HG03060 (cell line): ENCODE measurements at regions not wholly inside any gene's neighbourhood (a gene's known extent, or its start where the extent isn't known, plus 50 kb on each side); places are given as distances from the start of the nearest gene placed in this dataset.
"Not testable (repeated sequence)": the region's sequence is repeated elsewhere in the genome, so short reads cannot be mapped to it uniquely, and the experiment has no call there.

Source experiments
- ATAC-seq: cut with Tn5 transposase; IDR thresholded peaks from one replicate; pipeline ENCODE4 v1.9.1; 2021; ENCODE audit warnings: low read depth, moderate number of reproducible peaks; ENCODE audit not compliant: unreplicated experiment

DNA sequence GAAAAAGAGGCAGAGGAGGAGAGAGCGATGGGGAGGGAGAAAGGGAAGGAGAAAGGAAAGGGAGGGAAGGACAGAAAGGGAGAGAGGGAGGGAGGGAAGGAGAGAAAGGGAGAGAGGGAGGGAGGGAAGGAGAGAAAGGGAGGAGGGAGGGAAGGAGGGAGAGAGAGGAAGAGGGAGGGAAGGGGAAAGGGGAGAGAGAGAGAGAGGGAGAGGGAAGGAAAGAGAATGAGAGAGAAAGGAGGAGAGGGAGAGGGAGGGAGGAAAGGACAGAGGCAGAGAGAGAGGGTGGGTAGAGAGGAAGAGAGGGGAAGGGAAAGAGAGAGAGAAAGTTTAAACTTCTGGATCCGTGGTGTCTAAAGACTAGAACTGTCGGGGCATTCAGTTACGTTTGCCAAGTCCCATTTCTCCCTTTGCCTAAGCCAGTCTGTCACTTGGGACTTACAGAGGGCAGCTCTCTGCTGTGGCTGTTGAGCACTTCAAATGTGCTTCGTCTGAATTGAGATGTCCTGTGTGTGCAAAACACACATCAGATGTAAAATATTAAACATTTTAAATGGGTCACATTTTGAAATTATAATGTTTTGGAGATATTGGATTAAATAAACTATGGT is 62.6 kb downstream of the PLXNA1 start:
- no peak for ATAC-seq

DNA sequence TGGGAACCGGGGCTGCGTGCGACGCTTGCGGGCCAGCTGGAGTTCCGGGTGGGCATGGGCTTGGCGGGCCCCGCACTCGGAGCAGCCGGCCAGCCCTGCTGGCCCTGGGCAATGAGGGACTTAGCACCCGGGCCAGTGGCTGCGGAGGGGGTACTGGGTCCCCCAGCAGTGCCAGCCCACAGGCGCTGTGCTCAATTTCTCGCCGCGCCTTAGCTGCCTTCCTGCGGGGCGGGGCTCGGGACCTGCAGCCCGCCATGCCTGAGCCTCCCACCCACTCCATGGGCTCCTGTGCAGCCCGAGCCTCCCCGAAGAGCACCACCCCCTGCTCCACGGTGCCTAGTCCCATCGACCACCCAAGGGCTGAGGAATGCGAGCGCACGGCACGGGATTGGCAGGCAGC is 63.8 kb downstream of the PLXNA1 start:
- not testable (repeated sequence) for ATAC-seq

- ATAC-seq: no peak
These were observed 66.5 kb downstream of the PLXNA1 start for GRCh38 chr3:127049393-127049792.

DNA sequence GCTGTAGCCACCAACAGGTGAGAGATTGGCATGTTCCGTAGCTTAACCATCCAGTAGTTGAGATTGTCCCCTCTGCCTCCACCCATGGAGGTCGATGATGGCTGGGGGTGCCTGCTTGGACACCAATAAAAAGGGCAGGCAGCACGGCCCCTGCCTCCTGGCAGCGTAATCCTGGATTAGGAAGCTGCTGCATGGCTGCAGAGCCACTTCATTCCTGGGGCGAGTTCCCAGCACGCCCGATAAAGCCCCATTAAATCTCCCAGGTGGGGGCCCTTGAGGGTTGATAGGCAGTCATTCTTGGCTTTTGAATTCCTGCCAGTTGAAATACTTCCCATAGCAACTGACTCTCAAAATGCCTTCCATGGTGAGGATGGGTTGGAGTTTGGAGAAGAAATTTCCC is 67.8 kb downstream of the PLXNA1 start:
- ATAC-seq: no peak

- ATAC-seq: no peak
These were observed 69.2 kb downstream of the PLXNA1 start for GRCh38 chr3:127052121-127052561.

DNA sequence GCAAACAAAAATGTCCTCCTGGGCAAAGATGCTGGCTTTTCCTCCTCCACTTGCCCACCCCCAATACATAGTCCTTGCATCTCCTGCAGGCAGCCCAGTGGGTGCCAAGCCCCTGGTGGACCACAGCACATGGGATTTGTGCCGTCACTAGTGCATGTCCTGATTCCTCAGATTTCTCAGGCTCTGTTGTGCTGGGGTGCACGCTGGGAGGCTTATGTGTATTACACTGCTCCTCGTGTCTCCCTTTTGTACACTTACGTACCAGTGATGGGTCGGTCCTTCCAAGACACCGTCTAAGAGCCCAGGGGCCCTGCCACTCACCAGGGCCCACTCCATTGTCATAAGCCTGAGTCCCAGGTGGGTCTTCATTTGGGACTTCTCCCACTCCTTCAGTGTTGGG is 70.1 kb downstream of the PLXNA1 start:
- no peak for ATAC-seq

- no peak for ATAC-seq
These were observed 70.5 kb downstream of the PLXNA1 start for GRCh38 chr3:127053450-127053849.

DNA sequence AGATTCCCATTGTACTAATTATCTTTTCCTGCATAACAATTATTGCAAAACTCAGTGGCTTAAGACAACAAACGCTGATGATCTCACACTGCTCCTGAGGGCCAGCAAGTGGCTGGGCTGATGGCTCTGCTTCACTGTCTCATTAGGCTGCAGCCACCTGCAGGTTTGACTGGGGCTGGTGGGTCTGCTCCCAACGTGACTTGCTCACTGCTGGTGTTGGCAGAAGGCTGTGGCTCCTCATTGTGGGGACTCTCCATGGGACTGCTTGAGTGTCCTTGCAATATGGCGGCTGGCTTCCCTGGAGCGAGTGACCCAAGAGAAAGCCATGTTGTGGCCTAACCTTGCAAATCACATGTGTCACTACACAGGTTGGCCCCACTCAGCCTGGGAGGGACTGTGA is 71.1 kb downstream of the PLXNA1 start:
- ATAC-seq: no peak

DNA sequence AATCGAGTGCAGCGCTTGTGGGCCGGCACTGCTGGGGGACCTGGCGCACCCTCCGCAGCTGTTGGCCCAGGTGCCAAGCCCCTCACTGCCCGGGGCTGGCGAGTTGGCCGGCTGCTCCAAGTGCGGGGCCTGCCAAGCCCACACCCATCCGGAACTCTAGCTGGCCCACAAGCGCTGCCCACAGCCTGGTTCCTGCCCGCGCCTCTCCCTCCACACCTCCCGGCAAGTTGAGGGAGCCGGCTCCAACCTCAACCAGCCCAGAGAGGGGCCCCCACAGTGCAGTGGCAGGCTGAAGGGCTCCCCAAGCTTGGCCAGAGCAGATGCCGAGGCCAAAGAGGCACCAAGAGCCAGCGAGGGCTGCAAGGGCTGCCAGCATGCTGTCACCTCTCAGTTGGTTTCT is 73.4 kb downstream of the PLXNA1 start:
- ATAC-seq: no peak

DNA sequence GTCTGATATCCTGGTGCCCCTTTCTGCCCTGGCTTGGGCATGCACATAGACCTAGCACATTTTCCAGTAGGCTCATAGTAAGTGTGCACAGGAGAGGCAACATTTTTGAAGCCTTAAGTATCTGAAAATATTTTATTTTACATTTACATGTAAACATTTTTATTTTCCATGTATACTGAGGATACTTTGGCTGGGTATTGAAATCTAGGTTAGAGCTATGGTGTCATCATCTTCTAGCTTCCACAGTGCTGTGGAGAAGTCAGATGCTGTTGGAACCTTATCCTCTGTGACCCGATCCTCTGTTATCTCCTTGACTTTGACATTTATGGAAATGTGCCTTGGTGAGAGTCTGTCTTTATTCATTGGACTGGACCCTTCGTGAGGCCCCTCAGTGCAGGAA is 74.1 kb downstream of the PLXNA1 start:
- no peak for ATAC-seq

DNA sequence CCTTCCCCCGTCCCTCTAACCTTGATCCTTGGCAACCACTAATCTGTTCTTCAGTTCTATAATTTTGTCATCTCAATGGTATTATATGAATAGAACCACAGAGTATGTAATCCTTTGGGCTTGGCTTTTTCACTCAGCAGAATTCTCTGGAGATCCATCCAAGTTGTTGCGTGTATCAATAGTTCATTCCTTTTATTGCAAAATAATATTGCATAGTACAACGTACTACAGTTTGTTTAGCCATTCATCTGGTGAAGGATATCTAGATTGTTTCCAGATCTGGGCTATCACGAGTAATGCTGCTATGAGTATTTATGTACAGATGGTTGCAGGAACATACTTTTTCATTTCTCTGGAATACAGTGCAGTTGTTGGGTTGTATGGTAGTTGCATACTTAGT is 76.2 kb downstream of the PLXNA1 start:
- ATAC-seq: no peak

GRCh38 chr3:127061641-127062040 is 78.7 kb downstream of the PLXNA1 start:
- no peak for ATAC-seq

DNA sequence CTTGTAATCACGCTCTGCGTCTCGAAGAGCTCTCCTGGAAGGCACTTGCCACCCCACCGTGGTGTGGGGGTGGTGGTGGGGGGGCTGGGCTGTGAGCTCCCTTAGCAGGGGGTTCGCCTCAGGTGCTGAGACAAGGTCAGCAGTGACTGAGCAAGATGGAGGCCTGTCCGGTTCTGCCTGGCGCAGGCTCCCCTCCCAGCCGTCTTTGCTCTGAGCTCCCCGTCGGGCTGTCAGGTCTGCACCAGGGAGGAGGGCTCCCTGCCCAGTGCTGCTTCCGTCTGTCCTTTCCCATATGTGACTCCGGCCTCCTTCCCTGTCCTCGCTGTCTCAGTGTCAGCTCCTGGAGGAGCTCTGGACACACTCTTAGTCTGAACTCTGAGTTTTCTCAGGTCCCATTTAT is 80.0 kb downstream of the PLXNA1 start:
- no peak for ATAC-seq

- ATAC-seq: no peak
These were observed 81.0 kb downstream of the PLXNA1 start for GRCh38 chr3:127063916-127064315.

GRCh38 chr3:127064391-127065137 is 81.6 kb downstream of the PLXNA1 start:
- ATAC-seq: no peak

DNA sequence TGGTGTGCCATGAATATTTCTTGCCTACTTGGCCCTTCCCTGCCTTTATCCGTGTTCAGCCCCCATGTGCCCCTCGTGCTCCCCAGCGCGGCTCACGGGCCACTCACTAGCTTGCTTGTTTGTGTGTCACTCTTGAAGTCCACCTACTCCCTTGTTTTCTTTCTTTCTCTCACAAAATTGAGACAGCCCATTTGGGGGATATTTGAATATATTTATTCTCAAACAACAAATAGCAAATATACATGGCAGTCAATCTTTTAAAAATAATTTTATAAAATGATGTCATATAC is 82.2 kb downstream of the PLXNA1 start:
- ATAC-seq: no peak

DNA sequence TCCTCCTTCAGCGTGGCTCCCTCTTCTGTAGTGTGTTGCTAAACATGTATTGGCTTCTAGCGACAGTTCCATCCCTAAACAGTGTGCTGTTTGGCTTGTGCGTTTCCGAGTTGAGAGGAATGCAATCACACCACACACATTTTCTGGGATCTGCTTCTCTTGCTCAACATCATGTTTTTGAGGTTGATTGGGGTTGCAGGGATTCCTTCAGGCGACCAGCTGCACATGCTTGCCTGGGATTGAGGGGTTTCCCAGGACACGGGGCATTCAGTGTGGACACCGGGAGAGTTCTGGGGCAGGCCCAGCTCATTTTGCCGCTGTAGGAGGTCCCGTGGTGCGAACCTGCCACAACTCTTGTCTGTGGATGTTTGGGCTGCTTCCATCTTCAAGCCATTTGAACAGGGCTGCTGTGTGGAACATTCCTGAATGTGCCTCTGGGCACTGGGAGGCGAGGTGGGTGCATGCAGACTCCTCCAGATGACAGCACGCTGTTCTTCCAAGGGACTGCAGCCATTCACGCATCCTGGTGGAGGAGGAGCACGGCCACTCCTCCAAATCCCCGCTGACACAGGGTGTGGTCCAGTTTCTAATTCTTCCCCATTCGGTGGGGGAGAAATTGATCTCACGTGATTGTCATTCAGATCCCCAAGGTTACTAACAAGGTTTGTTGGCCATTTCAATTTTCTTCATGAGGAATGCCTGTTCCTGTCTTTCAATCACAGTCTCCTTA is 82.8 kb downstream of the PLXNA1 start:
- no peak for ATAC-seq

- no peak for ATAC-seq
These were observed 83.7 kb downstream of the PLXNA1 start for GRCh38 chr3:127066635-127067034.

- no peak for ATAC-seq
These were observed 84.4 kb downstream of the PLXNA1 start for GRCh38 chr3:127067116-127067910.

DNA sequence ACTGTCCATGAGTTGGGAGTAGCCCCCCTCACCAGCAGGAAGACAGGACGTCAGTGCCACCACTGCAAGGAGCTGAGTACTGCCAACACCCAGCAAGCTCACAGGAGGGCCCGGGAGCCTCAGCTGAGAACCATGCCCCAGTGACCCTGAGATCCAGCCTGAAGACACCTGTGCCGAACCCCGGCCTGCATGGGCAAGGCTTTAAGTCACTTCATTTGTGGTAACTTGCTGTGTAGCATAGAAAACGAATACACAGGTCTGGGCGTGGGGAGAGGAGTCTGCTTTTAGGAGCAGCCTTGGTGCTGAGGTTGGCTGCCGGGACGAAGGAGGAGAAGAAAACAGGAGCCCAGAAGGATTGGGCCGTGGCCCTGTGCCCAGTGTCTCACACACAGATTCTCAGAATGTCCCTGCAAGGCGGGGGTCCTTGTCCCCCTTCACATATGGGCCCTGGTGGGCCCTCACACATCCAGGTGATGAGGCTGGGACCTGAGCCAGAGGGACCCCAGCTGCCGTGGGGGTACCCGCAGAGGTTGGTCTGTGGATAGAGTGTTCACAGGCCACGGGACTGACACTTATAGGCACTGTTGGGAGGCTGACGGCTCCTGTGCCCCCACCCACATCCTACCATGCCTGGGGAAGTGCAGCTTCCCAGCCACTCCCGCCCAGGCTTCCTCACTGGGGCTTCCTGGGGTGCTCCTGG is 85.3 kb downstream of the PLXNA1 start:
- ATAC-seq: no peak

DNA sequence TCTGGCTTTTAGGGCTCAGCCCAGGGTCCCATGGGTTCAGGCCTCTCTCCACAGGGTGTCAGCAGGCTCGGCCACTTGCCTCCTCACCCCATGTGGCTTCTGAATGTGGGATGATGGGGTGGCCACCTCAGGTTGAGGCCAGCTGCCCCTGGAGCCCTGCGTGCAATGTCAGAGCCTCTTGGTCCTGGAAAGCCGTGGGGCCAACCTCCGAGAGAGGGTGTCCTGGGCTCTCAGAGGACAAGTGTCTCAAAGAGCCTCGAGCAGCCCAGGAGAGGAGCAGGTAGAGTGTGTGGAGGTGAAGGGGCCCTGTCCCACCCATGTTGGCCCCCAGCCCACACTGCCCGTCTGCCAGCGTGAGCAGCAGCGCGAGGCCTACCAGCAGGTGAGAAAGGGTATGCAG is 86.0 kb downstream of the PLXNA1 start:
- ATAC-seq: no peak
